HG03139 (cell line): ENCODE measurements at regions not wholly inside any gene's neighbourhood (a gene's known extent, or its start where the extent isn't known, plus 50 kb on each side); places are given as distances from the start of the nearest gene placed in this dataset.

Experiments used
- ATAC-seq: cut with Tn5 transposase; IDR thresholded peaks from one replicate; pipeline ENCODE4 v1.9.1; 2021; ENCODE audit not compliant: unreplicated experiment

DNA sequence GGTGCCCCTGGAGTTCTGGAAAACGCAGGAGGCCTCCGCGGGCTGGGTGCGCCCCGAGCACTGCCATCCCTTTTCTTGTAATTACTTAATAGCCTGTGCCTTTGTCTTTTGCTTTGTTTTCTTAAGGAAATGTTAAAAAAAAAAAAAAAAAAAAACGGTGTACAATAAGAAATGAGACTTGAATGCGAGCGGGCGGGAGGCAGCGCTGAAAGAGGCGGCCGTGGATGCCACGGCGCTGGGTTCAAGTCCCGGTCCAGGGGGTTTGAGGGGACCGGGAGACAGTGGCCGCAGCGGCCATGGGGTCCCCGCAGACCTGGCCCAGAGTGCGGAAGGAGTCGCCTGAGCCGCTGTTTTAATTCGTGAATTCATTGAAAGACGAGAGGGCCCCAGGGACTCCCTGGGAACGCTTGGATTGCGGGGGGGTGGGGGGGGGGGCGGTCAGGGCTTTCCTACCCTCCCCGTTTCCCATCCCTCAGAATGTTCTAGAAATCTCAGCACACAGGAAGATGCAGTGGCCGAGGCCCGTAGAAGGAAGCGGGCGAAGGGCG lies 349.2 kb upstream of the ARGLU1 start:
- ATAC-seq, result peak; percentile 5

DNA sequence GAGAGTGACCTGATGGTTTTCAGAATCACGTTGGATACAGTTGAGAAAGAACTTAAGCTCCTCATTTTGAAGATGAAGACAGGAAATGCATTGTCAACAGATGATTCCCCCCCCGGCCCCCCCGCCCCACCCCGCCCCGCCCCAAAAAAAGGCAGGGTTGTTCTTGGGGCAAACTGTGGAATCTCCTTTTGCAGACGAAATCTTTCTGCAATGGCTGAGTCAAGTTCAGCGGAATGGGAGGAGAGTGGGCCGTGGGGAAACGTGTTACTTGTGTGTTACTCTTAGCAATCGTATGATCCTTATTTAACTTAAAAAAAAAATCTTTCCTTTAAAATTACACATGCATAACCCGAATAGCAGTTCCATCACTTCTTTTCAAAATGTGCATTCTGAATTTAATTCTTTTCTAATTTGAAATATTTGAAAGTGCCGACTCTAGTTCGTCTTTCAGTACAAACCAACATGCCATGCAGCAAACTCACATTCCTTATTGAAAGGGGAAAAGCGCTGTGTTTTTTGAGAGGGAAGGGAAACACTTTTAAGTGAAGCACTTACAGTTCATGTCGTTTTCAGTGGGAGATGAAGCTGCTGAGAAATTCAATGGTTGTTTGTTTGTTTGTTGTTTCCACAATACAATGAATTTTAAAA lies 348.5 kb upstream of the ARGLU1 start:
- no peak for ATAC-seq

DNA sequence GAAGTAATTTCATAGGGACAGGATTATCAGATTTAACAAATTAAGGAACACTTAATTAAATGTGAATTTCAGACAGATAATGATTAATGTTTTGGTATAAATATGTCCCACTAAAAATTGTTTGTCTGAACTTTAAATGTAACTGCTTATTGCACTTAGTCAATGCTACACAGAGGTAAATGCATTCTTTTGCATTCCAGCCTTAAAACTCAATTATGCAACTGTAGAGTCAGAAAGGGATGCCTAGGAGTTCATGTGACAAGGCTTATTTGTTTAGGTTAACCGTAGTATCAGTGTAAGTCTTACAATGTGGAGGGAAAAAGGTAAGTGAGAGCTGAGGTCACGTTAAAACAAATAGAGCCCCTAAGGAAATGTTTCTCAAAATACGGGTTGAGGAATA lies 347.2 kb upstream of the ARGLU1 start:
- no peak for ATAC-seq

DNA sequence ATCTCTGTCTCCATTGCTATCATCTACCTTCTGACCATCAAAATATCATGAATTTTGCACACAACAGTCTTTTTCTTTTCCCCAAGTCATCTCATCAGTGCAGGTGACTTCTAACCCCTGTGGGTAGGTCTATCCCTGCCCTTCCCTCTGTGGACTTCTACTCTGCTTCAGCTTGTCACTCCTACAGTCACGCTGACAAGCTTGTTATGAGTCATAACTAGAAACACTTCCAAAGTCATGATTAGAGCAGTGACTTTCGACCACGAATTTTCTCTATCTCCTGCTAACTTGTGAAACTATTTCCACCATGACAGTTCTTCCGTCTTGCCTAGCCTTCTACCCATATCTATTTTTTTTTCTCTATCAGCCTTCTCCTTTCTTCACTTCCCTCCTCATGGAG lies 343.7 kb upstream of the ARGLU1 start:
- ATAC-seq, result no peak

DNA sequence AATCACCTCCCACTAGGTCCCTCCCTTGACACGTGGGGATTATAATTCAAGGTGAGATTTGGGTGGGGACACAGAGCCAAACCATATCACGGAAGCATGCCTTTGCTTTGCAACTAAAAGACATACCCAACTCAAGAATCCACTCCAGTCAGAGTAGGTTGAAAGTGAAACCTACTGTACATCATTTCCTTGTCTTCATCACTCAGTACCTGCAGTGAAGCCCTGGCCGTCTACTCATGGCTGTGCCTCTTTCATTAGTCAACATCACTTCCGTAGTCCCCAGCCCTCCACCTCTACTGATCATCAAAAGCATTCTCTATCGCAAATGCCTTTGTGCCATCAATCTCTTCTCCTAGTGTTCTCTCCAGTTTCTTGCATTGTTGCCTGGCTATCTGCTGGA lies 343.1 kb upstream of the ARGLU1 start:
- ATAC-seq, result no peak

DNA sequence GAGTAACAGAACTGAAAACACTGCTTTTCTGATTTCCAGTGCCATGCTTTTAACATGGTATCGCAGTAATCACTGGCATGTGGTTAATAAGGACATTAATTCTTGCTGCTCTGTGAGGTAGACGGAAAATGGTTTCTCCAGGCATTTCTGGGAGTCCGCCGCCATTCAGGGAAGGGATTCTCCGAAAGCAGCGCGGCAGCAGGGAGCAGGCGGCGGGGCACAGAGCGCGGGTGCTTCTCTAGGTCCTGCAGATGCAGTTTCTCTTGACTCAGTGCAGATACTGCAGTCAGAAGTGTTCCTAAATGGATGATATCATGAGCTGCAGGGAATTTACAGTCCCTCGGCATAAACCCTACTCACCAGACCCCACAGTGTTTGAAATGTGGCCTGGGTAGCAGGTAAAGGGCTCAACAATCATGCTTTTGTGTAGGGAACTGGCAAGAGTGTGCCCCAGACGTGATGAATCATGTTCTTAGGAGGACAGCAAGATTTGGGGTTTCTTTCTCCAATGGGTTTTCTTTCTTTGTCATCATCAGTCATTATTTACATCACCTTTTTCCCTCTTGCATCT lies 338.6 kb upstream of the ARGLU1 start:
- ATAC-seq, result no peak

DNA sequence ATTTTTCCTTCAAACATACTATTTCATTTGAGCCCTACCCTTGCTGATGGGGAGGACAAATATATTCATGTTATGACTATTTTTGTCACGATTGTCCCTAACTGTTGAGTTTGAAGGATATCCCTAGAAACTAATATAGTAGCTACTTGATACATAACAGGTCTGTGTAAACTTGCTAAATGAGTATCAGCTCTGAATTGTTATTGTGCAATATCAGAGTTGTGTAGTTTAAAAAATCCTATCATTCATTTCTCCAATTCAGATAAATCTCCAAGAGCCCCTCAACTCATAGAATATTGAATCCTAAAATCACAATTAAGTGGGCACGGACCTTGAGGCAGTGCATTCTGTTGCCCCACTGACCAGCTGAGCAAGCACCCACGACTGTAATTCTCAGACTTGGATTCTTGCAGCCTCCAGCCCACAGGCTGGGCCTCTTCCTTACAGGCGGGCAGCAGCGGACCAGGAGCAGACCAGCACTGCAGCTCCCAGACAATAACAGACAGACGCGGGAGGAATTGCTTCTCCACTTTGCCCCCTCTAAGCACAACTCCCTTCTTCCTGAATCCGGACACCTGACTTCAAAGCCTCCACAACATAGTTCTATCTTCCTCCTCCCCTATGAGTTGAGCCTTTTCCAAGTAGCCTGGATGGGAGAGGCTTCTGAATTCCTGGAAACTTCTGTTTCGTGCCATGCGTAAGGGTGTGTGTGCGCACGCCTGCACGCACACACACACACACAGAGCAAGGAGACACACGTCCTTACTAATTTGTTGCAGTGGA lies 337.6 kb upstream of the ARGLU1 start:
- ATAC-seq, result no peak

DNA sequence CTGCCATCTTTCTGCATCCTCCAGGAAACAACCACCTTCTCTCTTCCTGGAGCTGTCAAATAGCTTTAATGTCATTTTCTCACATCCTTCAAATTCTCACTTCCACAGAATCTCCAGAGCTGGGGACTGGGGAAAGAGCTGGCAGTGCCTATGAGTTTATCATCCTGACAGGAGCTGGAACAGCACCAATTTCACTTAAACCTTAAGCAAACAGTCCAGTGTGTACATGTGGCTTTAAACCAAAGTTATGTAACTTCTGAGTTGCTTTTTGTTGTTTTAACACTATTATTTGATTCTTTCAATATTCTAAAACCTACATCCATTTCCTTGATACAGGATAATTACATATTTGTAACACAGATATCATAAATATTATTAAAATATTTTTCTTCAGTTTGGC lies 331.5 kb upstream of the ARGLU1 start:
- ATAC-seq, result no peak

DNA sequence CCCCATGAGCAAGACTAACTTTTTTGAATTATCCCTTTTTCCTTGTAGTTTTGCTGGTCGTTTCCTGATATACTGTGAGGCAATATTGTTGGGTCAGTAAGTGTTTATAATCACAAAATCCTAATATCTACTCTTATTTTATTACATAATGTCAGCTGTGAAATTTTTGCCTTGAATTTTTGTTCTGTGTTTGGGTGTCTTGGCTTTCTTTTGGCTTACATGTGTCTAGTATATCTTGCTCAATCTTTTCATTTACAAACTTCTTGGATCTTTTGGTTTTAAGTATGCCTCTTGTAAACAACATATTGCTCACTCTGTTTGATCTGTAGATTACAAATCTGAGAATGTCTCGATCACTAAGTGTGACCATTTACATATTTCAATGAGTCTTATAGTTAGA lies 330.3 kb upstream of the ARGLU1 start:
- no peak for ATAC-seq

DNA sequence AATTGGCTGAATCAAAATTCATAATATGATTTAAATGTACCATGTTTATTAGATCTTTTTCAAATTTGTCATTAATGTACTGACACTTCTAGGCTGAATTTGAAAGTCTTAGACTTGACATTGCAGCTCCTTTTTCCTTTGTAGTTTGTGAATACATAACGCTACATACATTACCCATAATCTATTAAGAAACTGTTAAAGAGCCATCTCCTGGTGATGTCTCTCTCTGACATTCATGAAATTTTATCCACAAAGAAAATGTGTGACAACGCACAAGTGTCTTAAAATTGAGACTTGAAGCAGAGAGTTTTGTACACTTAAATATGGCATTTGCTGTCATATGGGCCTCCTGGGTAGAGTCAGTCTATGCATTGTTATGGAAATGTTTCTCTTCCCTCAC lies 320.2 kb upstream of the ARGLU1 start:
- ATAC-seq, result no peak

DNA sequence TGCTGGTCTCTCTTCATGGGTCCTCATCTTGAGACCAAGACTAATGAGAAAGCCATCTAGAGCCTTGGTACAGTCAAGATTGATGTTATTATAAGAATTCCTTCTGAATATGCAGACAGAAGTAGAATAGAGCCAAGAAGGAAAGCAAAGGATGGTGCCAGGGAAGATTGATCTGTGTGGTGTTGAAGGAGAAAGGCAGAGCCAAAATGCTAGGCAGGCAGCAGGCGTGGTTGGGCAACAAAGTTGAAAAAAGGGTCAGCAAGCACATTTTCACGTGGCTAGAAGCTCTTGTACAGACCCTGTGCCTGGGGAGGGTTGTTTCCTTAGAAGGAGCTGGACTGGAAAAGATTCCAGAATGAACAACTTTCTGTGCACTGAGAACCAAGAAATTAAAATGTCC lies 319.7 kb upstream of the ARGLU1 start:
- no peak for ATAC-seq

DNA sequence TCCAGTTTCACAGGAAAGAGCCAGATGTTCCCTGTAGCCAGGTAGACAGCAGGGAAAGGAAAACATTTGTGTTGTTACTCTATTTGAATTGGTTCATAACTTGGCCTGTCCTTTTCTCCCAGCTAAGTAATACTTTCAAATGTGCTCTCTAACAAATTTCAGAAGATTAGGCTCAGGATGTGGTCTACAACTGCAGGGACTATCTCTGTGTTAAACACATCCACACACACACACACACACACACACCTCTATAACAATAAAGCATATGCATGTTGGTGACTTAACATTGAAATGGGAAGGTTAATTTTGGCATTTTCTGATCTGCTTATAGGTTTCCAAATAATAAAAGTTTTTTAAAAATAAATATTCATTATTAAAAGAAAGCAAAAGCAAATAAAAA lies 316.0 kb upstream of the ARGLU1 start:
- no peak for ATAC-seq

DNA sequence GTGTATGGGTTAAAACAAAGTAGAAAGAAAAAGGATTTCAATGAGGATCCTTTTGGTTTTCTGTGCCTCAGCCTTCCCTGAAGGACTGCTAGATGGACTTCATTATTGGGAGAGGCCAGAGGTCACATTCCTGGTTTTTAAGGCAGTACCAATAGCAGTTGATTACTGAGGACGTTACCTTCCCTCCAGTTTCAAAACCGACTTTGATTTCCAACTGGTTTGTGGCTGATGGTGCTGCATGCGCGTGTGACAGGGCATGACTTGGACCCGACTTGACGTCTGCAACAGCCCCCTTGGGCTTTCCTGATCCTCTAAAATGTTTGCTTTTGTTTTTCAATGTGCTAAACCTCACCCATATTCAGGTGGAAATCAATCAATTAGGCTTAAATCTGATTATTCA lies 314.3 kb upstream of the ARGLU1 start:
- ATAC-seq, result no peak

DNA sequence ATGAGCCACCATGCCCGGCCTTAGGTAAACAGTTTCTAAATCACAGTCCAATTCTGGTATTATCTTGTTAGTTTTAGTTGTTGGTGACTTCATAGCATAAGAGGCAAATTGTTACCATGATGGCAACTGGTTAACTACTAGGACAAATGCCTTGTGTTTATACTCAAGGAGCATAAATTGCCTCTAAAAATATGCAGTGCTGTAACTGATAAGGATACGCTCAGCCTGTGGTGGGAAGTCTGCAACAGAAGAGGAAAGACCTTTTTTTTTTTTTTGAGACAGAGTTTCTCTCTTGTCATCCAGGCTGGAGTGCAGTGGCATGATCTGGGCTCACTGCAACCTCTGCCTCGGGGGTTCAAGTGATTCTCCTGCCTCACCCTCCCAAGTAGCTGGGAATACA lies 311.9 kb upstream of the ARGLU1 start:
- no peak for ATAC-seq

DNA sequence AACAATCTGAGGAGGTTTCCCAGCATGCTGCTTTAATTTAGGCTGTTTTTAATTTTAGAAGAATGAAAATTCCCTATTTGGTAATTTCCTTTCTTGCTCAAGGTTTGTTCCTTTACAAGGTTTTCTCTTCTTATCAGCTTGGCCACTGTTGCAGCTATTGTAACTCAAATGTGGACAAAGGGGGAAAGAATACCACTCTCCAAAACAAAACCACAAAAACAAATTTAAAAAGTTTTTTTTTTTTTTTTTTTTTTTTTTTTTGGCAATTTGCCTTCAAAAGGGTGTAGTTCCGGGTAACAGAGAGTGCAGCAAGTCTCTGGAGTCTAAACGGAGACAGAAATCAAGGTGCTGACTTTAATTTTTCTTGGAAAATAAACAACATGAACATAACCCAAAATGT lies 306.4 kb upstream of the ARGLU1 start:
- ATAC-seq, result no peak

DNA sequence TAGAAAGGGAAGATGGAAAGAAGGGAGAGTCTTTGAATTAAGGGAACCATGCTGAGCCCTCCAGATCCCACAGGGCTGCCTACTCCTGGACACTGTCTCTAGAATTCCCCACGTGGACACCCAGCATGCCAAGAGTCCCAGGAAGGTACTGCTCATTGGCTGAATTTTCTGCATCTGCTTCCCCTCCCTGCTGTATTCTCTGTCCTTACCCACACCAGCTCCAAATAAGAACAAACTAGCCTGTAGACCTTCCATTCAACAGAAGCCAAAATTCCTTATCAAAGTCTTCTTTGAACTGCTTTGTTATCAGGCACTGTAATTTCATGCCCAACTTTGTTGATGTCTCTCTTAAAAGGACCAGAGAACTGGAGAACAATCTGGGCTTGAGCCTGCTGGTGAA lies 305.9 kb upstream of the ARGLU1 start:
- no peak for ATAC-seq

DNA sequence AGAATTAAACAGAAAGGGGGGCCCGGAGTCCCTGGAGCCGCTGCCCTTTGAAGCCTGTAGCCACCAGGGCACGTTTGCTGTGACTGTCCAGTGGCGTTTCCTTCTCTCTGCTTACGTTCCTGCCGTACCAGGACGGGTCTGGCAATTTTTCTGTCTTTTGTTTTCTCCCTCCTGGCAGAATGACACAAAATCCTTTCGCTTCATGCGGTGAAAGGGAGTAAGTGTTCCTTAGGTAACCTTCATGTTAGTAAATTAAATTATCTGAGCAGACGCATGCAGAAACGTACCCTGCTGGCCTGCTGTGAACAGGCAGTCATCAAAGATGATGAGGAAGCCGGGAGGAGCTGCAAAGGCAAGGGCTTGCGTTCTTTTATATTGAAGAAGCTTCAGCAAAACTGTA lies 299.3 kb upstream of the ARGLU1 start:
- ATAC-seq, result no peak

DNA sequence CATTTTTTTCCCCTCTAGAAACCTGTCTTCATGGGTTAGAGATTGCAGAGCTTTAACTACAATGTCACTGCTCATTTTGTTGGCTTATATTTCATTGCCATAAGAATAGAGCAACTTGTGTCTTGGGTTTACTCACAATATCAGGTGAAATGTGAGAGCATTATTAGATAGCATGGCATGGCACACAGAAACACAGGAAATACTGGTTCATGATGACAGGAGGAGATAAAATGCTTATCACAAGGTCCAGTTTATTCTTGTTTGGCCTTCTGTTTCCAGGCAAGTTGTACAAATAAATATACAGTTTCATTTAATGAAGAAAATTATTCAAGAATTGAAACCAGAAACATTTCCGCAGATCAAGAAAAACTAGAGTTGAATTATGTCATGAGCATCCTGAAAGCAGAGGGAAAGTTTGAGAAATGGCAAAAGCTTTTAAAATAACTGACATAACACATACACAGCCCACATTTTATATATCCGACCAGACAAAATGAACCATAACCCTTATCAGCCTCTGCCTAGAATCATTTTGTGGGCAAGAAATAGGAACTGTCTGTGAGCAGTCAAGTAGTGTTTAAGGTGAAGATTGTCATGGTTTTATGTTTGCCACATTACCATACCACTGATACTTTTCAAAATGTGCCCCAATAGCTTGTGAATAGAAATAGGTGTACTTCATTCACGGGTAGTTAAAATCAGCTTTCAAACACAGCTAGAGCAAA lies 297.9 kb upstream of the ARGLU1 start:
- ATAC-seq, result no peak

DNA sequence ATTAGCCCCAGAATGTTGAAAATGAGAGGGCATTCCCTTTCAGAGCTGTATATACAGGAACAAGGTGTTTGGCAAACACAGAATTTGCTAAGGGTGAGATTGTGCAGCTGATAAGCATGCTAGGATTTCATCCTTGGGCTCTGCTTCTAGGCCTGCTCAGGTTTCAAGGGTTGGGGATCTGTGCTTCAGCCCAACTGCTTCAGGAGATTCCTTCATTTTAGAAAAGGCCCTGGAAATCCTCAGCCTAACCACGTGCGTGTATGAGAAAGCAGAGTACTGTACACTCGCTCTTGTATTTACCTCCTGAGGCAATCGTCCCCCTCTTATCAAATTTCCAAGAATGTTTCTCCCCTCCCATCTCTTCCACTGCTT lies 291.6 kb upstream of the ARGLU1 start:
- ATAC-seq, result no peak

DNA sequence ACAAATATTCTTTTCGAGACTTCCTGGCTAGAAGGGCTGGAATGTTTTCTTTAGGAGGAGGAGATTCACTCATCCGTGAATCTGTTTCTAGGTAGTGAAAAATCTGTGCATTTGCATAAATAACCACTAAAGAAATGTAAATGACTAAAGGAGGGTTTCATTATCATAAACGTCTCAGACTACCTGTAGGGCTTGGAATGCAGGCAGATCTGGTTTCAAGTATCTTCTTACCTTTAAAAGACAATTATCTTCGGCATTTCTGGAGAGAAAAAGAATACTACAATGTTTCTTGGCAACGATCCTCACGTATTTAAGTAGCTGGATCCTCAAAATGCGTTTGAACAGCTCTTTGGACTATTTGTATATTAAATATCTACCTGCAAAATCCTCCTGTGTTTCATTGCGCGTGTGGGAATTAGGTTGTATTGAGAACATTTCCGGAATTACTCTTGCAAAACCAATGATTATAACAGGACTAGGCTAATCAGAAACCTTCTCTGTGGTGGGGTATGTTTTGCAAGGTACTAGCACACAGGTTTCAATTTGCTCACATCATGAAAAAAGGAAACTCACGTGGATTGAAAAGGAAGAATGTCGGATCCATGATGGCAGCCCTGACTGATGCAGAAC lies 291.1 kb upstream of the ARGLU1 start:
- no peak for ATAC-seq

DNA sequence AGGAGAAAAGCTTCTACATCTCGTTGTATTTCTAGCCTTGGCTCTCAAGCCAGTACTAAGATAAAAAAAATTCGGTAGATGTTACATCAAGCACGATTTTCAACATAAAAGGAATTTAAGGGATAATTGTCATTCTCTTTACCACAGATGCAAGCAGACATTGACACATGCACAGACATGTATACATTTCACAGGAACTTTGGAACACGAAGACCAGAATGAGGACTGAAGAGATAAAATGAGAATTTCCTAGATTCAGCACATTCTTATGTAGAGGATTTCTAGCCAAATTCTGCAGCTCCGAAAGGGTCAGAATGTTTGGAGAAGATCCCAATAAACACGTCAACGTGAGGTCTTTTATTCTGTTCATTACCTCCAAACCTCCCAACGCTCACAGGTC lies 284.5 kb upstream of the ARGLU1 start:
- no peak for ATAC-seq
